GM18508 (cell line): ENCODE measurements at regions not wholly inside any gene's neighbourhood (a gene's known extent, or its start where the extent isn't known, plus 50 kb on each side); places are given as distances from the start of the nearest gene placed in this dataset.

Experiments used
- ATAC-seq: cut with Tn5 transposase; IDR thresholded peaks from one replicate; pipeline ENCODE4 v1.9.1; 2021; ENCODE audit warnings: moderate number of reproducible peaks; ENCODE audit not compliant: insufficient read depth, unreplicated experiment

DNA sequence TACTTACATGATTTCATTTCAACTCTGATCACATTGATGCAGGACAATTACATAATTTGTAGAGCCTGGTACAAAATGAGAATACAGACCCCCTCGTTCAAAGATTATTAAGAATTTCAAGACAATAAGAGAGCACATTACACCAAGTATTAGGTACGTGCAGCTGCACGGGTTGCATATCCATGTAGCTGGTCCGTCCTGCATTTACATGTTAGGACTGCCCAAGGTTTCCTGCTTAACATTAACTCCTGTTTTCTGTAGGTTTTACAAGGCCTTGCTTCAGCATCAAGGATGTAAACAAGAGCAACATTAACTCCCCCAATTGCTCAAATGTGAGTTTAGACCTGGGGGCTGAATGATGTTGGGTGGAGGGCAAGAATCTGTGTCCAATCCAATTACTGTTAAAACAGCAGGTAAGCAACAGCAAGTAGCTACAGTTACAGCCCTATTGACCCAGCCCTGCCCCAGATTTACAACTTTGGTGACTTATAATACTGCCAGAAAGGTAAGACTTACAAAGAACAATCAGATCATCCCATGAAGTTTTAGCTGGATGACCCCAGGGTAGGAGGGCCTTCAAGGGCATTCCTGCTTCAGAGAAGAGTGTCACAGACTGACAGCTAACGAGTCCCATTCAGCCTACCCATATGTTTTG, 127.4 kb upstream of the PPP2R3A start:
- ATAC-seq, result no peak

DNA sequence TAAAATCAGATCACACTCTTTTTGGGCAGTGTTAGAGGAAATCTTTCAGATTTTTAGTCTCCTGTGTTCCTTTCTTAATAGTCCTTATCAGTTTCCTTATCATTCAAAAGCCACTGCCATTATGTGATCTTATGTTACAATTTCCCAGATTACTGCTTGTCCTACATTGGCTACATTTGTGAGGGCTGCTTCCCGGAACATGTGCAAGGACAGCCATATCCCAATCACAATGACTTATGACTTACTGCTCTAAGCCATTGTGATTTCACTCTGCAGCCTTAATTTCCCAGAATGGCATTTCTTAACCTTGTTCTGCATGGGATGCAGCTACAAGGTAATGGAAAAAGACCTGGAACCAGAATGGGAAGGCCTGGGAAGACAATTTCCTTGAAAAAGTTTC, 125.1 kb upstream of the PPP2R3A start:
- no peak for ATAC-seq

DNA sequence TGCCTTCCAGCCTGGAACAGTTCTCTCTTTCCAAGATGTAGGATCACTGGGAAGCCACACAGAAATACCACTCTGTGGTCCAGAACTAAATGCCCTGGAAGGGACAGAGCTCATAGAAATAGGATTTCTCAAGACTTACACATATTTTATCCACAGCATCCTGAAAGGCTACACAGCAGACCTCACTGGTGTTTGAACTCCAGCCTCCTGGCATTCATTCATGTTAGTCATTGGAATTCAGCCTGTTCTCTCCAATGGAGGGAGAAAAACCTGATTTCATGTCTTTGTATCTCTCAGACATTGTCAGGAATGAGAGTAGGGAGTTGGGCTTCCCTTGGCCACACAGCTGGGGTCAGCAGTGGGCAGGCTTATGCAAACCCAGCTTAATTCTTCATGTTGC, 121.1 kb upstream of the PPP2R3A start:
- no peak for ATAC-seq

DNA sequence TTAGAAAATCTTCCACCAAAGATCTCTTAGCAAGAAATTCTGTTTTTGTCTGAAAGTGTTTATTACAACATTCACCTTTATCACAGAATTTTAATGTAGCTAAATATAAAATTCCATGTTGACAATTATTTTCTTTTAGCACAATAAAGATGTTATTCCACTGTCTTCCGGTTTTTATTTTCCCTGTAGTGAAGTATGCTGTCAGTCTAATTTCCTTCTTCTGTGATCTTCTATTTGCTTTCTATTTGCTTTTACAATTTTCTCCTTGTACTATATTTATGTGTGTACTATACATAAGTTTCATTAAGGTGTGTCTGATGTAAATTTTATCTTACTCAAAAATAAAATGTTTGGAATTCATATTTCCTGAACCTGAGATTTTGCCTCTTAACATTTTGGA, 117.5 kb upstream of the PPP2R3A start:
- no peak for ATAC-seq

DNA sequence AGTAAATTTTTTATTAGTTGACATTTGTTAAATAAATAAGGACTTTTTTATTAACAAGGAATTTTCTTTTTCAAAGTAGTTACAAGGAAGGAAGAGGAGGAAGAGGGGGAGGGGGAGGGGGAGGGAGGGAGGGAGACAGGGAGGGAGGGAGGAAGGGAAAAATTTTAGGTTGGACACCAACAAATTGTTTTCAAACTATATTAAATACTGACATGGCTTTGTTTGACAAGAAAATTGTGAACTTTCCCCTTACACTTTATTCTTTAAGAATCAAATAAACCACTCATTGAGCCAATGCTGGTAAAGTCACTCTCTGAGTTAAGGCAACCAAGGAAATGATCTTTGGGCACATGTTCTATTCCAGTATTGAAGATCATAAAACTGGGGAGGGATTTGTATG, 115.7 kb upstream of the PPP2R3A start:
- no peak for ATAC-seq

DNA sequence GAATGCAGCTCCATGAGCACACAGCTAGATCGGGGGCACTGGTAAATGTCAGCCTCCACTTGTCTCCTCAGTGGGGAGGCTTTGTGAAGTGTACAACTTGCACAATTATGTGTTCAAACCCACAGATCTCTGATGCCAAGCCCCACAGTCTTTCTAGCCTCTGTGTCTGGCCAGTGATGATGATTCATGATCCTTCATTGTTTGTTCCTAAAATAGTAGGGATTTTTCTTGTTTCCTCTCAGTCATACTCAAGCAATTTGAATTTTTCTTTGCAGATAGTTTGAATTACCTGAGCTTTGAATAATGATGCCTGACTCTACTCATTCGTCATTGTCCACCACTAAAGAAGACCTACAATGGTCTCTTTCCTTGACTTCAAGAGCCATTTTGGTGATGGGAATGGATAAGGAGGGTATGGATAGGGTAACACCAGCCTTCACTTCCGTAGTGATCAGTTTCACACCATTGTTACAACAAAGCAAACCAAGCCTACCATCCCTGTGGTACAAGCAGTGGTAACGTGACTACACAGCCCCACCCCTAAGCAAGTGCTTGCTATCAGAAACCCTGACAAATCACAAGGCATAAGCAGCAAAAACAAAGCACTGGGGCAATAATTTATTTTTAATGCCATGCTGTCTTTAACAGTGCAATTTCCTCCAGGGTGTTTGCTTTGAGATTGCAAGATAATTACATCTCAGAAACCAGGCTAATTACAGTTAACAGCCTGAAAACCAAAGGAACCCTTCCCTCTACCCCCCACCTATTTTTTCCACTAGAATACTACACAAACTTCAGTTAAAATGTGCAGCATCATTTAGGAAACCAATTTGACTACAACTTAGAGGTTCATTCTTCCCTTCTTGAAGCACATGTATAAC, 114.1 kb upstream of the PPP2R3A start:
- no peak for ATAC-seq

DNA sequence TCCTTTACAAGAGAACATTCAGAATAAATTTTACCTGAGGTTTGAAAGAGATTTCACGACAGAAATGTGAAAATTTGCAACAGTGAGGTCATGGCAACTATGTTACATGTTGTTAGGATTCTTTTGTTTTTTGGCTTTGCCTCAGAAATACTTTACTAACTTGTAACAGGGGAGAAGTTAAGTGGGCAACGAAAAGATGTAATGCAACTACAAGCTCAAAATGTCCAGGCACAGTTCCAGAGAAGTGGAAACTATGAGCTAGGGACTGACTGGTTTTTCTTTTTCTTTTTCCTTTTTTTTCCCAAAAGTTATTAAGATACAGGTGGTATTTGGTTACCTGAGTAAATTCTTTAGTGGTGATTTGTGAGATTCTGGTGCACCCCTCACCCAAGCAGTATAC, 111.5 kb upstream of the PPP2R3A start:
- ATAC-seq, result no peak

DNA sequence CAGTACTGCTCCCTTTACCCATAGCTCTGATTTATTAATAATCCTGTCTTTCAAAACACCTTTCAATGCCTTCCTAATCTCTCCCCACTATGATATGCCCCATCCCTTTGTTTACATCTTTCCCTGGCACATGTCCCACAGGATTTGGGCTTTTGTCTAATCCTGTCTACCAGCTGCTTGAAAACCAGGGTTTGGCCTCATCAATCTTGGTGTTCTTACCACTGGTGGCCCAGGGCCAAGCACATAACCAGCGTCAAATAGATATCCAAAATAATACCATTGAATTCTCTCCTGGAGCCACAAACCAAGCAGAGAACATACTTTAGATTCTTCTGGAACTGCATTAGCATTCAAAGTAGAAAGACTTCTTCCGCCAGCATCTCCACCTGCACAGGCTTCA, 104.8 kb upstream of the PPP2R3A start:
- no peak for ATAC-seq

DNA sequence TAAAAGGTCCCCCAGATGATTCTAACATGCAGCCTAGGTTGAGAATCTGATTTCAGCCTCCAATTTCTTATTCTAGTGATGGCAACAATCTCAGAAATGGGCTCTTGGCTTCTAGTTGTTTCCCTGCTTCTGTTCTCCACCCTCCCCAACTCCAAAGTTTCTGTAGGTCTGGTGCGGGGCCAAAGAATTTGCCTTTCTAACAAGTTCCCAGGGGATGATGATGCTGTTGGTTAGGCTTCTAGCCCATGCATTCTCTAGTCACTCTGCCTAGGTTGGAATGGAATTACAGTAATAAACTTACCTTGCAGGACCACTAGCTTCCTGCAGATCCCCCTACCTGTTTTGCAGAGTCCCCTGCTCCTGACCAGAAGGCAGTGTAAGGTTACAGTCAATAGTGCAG, 103.2 kb upstream of the PPP2R3A start:
- ATAC-seq, result no peak

DNA sequence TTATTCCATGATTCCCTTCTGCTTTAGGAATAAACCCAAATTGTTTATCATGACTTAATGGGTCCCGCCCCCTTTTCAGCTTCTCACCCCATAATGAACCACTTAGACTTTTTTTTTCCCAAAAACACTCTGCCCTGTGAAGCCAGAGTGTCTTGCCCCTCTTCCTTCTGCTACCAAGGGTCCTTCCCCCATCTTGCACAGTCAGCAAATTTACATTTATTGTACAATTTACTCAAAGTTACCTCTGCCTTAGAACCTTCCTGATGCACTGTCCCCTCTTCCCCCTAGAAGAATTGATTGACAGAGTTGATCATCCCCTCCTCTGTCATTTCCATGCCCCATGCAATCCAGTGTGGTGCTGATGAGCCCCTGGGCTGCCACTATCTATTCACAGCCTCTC, 101.5 kb upstream of the PPP2R3A start:
- ATAC-seq, result no peak

DNA sequence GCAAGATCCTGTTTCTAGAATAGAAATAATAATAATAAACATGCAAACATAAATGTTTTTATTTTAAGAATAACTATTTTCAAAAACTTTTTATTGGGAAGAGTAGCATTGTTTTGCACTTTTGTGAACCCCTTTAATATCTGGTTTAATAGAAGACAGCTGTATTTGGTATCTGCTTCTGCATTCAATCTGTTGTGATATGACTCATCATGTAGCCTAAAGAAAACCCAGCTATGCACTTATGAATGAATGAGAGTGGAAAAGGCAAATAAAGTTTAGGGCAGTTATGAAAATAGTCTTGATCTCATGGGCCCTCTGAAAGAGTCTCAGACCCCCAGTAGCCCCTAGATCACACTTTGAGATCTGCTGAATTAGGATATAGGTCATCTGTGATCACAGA, 100.4 kb upstream of the PPP2R3A start:
- ATAC-seq, result no peak

DNA sequence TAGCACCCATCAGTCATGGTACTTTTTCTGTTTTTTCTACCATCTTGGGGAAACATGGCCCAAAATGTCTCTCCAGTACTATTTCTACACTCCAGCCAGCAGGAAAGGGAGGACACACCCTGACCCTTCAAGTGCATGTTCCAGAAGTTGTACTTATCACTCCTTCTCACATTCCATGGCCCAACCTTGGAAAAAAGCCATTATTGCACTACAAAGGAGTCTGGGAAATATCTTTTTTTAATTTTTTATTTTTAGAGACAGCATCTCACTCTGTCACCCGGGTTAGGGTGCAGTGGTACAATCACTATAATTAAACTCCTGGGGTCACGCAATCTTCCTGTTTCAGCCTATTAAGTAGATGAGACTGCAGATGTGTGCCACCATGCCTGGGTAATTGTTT, 100.0 kb upstream of the PPP2R3A start:
- ATAC-seq, result no peak

DNA sequence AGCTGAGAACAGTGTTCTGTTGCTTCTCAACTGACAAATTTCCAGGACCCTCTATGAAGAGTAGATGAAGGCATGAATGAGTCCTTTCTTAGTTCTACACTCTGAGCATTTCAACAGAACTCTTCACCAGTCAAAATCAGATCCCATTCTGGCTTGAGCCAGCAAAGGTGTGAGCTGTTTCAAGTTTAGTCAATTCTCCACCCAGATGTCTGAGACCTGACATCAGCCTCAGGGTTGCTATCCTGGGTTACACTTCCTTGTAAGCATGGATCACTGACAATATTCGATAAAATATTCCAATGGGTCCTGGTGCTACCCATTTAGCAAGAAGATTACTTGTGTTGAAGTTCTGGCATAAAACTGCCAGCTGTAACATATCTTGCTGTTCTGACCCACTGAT, 97.6 kb upstream of the PPP2R3A start:
- no peak for ATAC-seq

DNA sequence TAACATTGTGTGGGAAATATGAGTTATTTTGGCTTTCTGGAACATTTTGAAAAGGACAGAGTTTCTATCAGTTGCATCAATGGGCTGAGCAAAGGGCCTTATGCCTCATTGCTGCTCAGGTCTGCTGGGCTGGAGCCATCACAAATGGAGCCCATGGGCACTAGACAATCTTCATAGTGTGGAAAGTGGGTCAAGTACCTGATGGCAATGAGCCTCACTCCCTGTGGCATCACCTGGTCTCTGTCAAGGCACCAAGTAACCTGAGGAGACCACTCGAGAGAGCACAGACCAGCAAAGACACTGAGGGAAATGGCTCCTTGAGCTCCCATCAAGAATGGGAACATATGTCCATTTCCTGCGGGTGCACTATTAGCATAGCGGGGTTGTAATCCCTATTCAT, 96.7 kb upstream of the PPP2R3A start:
- ATAC-seq, result no peak

DNA sequence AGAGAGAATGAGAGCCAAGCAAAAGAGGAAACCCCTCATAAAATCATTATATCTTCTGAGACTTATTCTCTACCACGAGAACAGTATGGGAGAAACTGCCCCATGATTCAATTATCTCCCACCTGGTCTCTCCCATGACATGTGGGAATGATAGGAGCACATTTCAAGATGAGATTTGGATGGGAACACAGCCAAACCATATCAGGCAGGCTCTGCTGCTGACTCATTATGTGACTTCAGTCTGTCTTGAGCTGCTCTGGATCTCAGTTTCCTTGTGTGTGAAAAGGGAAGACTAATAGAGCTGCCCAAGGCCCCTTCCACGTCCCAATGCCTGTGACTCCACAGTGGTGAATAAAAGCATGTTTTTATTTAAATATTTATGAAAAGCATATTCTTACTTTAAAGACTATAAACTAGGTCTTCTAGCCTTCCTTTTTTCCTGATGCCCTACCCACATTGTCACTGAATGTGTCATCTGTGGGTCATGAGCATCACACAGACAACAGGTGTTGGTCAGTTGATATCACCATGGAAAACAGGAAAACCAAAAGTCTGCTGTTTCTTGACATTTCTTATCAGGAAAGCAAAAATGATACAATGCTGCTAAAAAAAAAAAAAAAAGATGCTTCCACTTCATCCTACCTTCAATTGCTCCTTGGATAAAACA, 96.0 kb upstream of the PPP2R3A start:
- ATAC-seq, result no peak

DNA sequence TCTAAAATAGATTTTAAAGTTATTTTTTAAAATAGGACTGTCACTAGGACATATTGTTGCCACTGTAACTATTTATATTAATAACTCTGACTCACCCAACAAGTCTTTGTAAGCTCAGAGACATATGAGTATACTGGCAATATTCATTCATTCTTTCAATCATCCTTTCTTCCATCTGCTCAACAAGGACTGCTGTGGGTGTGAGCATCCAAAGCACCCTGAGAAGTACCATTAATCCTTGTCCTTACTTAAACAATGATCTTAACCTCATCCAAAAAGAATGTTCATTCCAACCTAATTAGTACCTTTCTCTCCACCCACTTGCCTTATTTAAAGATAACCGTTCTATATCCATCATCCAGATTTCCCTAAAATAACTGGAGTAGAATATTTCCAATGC, 94.2 kb upstream of the PPP2R3A start:
- ATAC-seq, result no peak

DNA sequence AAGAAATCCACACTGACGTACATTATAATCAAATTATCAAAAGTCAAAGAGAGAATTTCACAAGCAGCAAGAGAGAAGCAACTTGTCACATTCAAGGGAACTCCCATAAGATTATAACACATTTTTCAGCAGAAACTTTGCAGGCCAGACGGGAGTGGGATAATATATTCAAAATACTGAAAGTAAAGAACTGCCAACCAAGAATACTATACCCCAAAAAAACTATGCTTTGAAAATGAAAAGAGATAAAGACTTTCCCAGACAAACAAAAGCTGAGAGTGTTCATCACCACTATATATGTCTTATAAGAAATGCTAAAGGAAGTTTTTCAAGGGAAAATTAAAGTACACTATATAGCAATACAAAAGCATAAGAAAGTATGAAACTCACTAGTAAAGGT, 91.5 kb upstream of the PPP2R3A start:
- no peak for ATAC-seq

DNA sequence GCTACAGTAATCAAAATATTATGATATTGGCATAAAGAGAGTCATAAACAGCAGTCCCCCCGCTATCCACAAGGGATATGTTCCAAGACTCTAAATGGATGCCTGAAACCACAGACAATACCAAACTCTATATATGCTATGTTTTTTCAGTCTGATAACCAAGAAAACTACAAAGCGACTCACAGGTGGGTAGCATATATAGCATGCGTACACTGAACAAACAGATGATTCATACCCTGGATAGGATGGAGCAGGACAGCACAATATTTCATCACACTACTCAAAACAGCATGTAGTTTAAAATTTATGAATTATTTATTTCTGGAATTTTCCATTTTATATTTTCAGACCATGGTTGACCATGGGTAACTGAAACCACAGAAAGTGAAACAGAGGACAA, 87.0 kb upstream of the PPP2R3A start:
- ATAC-seq, result no peak

DNA sequence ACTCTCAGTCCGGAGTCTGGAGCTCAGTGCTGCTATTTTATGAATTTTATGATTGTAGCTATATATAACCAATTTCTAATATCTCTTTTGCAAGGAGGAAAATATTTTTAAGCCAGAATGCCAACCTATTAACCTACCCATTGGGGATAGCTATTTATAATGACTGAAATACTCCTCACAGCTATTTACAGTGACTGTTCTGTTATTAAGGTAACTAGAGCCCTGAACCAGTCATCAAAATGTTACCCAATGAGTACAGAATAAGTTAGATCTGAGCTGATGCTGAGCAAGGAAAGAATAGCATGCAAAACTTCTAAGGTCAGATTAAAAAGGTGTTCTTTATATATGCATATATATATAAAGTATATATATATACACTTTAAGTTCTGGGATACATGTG, 79.6 kb upstream of the PPP2R3A start:
- ATAC-seq, result no peak

DNA sequence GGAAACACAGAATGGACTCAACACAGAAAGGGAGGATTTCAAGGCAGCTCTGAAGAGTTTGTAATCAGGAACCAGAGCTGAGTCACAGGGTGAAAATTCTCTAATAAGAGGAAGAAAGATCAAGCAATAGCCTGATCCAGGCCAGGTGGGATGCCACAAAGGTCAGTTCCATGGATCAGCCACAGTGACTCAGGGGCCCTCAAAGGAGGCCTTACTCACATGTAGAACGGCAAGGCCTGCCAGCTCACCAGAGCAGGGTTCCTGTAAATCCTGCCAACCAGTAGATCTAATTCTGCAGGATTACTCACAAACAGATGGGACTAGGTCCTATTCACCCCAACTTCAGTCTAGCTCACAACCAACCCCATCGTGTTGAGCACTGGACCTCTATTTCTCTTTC, 78.3 kb upstream of the PPP2R3A start:
- no peak for ATAC-seq

DNA sequence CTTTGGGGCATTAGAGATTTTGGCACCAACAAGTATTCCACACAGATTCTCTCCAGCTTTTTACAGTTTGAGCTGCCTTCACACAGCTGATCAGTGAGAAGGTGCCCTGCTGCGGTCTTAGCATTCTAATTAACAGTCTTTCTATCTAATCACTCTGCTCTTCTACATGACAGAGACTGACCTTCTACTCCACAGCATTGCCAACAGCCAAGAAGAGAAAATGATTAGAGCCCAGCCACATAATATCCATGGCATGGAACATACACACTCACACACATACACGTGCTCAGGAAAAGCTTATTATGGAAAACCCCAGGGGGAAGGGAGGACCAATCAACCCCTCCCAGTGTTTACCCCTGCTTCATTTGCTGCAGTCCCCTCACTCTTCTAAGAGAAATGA, 76.1 kb upstream of the PPP2R3A start:
- no peak for ATAC-seq

DNA sequence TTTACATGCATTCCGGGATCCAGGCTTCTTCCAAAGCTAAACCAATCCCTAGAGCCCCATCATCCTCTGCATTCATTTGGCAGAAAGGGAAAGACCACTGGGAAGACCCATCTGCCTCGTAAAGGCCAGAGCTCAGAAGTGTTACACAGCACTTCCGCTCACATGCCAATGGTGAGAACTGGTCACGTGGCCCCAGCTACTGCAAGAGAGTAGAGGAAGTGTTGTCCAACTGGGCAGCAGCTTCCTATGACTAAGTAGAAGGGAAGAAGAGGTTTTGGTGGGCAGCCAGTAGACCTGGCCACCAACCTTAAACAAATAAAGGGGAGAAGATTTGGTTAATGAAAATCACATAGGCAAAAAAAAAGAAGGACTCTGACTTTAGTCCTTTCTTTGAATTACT, 74.4 kb upstream of the PPP2R3A start:
- no peak for ATAC-seq
